ENCODE measurements at regions not wholly inside any gene's neighbourhood (a gene's known extent, or its start where the extent isn't known, plus 50 kb on each side); places are given as distances from the start of the nearest gene placed in this dataset.

- no peak for TF ChIP-seq CTCF (IDR thresholded peaks at IDR 0.05 in 8 of 11, conservative IDR thresholded peaks at IDR 0.05 in 3 of 11)
- TF ChIP-seq POLR2A (IDR thresholded peaks at IDR 0.05), result no peak
- TF ChIP-seq POLR2AphosphoS5 (IDR thresholded peaks at IDR 0.05), result no peak
Measured at GRCh38 chr4:123470640-123471039, 74.0 kb downstream of the SPRY1 start.
